HG02798 (cell line): ENCODE measurements at regions not wholly inside any gene's neighbourhood (a gene's known extent, or its start where the extent isn't known, plus 50 kb on each side); places are given as distances from the start of the nearest gene placed in this dataset.

Experiments used
- ATAC-seq: cut with Tn5 transposase; IDR thresholded peaks from one replicate; pipeline ENCODE4 v1.9.1; 2021; ENCODE audit warnings: mild to moderate bottlenecking; ENCODE audit not compliant: unreplicated experiment, poor library complexity

DNA sequence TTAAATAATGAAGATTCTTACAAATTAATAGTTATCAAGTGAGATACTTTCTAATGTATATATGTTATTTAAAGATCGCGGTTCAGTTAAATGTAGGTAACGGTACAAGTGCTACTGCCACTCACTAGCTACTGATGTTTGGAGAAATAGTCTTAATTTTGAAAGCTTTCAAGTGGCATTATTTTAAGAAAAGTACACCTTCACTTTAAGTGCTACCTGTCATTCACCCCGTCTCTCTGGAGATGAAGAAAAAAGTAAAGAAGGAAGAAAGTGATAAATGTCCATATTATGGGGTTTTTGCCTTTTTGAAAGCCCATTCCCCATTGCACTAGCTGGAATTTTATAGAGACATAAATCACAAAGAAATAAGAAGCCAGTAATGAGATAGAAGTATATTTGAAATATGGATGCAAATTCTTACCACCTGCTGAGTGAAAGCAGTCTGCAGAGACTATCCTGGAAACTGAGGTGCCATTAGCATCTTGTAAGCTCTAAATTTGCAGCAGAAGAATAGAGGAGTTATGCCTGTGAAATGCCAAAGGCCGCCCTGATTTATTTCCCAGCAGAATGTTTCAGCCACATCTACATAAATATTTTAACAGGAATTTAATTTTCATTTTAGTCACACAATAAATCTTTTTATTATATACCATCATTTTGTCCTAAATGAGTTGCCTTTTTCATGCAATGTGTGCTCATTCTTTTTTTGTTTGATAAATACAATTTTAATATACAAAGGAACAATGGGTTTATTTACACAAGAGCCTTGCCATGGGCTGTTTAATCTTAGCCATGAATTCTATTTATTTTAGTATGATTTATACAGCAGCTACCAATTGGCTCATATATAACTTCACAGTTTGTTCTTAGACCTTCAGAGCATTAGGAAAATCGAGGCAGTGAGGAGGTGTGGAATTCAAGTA, 489.9 kb upstream of the RAG2 start:
- ATAC-seq = no peak

DNA sequence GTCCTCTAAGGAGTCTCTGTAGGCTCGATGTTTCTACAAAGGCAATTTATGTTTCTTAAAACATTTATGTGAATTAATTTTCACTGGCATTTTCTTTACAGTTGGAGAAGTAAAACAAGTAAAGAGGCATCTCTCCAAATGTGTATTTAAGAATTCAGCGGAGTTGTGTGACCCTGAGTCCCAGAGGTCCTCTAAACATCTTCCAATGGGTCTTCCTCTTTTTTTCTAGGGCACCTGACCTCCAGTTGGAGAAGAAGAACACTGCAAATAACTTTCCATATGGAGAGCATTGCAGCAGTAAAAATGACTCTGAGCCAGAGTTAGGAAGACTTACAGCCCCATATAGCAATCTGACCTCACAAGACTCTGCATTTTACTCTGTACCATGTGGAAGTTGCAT, 480.5 kb upstream of the RAG2 start:
- no peak for ATAC-seq

DNA sequence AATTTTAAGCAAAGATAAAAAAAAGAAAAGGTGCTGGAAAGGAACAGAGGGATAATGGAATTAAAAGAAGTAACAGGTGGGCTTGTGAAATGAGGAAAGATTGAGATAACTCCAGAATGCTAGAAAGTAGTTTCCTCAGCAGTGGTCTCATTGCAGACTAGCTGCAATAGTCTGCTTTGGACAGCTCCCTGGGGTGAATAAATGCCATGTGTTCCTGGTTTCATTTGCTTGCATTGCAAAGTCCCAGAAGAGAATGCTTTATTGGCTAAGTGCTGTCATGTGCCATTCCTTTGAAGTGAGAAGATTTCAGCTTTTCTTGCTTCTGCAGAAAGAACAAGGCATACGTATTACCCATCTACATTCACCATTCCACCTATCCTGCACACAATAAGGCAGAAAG, 478.8 kb upstream of the RAG2 start:
- ATAC-seq = no peak

DNA sequence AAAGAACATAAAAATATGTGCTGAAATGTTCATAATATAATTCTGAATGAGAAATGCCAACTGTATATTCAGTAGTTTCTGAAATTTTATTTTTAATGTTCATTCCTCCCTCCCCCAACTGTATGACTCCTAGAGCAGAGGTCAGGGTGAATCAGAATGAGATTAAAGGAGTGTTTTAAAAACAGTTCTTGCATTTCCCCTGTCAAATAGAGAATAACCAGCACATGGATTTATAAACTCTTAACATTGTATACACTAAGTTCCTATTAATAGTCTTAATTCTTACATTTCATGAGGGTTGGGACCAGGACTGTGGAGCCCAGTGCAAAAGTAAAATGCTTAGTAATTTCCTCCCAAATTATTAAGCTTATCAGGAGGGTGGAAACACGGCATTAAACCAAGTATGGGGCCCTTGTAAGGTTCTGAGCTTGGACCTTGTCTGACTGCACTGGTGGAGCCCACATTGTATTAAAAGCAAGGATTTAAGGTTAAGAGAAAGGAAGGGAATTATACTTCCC, 474.6 kb upstream of the RAG2 start:
- no peak for ATAC-seq

DNA sequence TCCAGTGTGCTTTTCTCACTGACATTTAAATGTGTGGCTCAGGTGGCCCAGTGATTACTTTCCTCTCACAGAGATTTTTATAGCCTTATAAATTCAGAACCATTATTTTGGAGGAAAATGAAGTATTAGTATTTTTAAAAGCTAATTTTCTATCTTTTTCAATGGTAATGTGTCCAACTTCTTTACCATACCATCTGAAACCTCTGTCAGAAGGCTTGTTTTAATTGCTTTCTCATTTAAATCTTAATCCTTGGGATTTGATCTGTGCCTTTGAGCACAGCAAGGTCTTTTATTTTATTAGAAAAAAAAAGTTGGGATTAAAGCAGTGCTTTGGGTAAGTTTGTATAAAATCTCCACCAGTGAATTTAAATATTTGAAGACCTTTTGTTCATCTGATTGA, 452.3 kb upstream of the RAG2 start:
- ATAC-seq = no peak

DNA sequence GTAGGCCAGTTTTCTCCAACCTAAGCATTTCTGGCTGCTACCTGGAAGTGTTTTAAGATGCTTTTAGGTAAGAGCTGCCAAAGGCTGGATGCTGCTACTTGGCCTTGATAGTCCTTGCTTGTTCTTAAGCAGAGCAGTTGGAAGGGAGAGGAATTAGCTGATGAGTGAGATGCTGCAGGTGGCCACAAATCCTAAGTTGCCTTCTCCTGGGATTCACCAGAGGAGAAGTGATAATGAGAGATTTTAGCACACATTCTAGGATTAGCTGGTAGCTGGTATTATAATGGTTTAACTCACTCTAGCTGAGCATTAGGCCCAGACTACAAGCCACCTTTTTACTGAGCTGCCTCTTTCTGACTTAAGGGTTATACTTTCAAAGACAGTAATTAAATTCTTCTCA, 442.9 kb upstream of the RAG2 start:
- no peak for ATAC-seq

DNA sequence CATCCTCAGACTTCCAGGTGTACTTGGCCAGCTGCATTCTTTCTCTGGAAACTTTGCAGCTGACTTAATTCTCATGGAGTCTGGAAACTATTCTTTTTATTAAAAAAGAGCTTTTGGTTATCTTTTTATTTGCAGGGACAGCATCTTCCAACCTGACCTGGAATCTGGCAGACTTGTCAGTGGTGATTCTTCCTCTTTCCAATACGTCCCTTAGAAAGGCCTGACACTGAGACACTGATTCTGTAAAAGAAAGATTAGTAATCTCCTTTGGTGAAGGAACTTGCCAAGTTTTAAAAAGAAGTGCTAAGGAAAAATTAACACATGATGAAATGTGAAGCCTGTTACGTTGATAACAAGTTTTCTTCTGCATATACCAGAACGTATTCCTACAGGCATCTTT, 440.9 kb upstream of the RAG2 start:
- ATAC-seq = no peak

DNA sequence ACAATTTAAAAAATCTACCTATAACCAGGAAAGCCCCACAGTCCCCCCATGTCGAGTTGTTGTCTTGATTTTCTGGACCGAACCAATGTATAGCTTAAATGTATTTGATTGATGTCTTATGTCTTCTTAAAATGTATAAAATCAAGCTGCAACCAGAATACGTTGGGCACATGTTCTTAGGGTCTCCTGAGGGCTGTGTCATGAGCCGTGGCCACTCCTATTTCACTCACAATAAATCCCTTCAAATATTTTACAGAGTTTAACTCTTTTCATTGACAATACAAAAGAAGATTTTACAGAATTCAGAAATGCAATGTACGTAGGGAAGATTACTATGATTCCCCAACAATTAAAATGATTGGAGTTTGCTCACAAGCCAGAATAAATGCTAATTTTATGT, 428.7 kb upstream of the RAG2 start:
- ATAC-seq = no peak

DNA sequence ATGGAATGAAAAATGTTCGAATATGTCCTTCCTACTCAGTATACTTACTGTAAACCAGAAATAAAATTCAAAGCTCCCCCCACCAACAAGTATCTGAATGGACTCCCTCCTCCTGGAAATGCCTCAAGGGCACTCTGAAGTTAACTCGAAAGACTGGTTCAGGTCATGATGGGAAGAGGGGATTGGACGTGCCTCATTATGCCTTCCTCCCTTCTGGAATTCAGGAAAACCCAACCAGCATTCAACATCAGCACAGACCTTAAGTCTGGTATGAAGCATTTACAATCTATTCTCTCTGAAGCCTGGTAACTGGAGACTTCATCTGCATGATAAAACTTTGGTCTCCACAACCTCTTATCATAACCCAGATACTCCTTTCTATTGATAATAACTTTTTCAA, 428.3 kb upstream of the RAG2 start:
- no peak for ATAC-seq

DNA sequence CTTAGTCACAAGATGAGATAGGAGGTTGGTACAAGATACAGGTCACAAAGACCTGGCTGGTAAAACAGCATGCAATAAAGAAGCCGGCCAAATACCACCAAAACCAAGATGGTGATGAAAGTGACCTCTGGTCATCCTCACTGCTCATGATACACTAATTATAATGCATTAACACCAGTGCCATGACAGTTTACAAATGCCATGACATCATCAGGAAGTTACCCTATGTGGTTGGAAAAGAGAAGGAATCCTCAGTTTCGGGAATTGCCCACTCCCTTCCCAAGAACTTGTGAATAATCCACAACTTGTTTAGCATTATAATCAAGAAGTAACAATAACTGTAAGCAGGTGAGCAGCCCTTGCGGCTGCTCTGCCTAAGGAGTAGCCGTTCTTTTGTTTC, 408.5 kb upstream of the RAG2 start:
- no peak for ATAC-seq

DNA sequence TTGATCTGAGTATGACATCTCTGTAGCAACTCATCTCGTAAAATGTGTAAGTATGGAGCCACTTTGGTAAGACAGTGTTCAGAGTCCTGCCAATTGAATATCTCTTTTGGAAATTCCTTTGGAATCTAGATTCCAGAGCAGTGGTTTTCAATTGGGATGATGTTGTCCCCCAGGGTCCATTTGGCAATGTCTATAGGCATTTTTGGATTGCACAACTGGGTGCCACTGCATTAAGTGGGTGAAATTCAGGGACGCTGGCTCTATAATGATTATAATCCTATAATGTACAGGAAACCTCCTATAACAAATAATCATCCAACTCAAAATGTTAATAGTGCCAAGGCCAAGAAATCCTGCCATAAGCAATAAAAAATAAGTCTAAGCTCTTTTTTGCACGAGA, 404.8 kb upstream of the RAG2 start:
- ATAC-seq = no peak

DNA sequence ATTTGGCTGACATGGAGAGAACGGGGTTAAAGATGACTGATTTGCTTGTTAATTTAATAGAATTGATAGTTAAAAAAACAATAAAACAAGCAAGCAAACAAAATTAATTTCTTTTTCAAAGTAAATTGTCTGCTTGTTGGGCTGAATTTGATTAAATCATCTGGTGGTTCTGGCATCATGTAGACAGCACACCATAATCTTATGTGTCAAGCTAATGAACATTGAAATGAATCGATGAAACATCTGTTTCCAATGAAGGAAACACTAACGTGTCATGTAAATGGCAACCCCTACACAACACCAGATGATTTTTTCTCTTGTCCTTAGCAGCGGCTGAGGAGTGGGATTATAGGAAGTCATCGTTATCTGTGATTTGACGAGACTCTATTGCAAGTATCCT, 399.6 kb upstream of the RAG2 start:
- ATAC-seq = no peak

DNA sequence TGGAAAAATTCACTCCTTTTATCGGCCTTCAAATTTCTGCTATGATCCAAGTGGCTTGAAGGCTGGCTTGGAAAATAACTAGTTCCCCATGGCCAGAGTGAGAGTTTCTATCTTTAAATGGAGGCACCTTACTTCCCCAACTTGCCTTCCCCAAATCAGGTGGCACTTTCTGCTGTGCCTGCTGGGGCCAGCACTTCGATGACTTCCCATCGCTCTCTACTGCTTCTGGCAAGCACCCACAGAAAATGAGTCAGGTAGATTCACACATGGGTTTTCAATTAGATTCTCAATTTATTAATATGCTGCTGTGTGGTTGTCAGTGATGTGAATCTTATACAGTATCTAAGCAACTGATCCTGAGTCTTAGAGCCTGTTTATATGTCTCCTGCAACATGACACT, 398.8 kb upstream of the RAG2 start:
- no peak for ATAC-seq

DNA sequence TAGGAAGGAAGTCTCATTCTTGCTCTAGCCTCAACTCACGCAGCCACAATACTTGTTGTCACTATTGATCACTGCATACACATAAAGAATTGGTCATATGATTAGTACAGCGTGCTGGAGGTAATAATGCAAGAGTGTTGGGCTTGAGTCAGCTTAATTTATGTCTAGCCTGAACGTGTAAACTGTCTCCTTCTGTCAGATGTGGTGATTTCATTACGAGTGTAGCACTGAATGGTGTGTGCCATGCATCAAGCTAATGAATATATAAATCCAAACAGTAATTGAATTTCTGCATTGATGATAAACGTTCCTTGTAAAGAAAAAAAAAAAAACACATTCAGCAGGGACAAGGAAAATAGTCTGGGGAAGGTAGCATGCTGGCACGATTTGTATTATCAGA, 396.2 kb upstream of the RAG2 start:
- no peak for ATAC-seq

DNA sequence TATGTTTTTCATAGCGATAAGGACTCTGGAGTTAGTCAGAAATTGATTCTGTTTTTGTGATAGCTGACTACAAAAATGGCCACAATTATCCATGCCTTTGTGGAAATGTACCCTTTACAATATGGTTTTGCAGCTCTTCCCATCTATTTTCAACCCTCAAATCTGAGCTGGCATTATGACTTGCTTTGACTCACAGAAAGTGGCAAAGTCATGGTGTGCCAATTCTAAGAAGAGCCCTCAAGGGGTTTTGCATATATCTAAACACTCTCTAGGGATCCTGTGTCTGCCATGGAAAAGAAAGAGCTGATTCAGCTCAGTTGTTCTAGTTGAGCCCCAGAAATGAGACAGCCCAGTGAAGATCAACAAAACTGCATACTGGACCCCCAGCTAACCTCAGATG, 390.5 kb upstream of the RAG2 start:
- ATAC-seq = no peak

DNA sequence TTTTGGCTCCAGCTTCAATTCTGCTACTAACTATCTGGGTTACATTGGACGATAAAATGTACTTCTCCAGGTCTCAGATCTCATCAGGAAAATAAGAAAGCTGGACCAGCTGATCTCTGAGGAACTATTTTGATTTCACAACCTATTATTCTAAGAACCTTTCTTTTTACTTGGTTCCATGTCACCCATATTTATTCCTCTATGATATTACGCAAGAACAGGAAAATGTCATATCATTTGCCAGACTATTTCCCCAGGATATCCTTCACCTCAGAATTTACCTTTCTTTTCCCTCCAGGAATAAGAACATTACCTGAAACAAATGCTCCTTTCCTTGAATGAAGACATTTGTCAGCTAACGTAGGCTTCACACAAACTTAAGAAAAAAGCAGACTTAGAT, 387.5 kb upstream of the RAG2 start:
- ATAC-seq = no peak

DNA sequence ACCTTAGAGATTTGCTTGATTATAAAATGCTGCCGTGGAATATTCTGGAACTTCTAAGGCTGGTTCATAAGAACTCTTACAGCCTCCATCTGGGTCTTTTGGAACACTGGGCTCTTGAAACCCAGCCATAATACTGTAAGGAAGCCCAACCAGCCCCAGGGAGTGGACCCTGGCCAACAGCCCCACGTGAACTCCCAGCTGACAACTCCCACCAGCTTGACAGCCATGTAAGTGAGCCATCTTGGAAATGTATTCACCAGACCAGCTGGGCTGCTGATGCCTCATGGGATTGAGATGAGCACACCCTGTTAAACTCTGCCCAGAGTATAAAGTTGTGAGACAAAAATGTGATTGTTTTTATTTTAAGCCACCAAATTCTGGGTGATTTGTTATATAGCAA, 378.7 kb upstream of the RAG2 start:
- no peak for ATAC-seq

DNA sequence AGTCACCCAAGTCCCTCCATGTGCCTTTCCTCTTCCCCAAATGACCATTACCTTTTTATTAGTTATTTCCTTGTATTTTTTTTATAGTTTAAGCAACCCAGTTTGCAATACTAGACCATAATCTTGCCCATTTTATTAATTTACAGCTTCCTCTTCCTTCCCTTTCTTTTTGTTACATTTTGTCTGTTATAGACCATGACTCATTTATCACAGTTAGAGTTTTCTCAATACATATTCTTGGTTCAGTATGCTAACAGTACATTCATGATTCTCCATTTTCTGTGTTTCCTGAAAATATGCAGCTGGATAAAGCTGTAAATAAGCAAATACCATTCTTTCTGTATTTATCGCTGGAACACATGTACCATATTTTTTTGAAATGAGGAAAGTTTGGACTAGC, 376.7 kb upstream of the RAG2 start:
- no peak for ATAC-seq

DNA sequence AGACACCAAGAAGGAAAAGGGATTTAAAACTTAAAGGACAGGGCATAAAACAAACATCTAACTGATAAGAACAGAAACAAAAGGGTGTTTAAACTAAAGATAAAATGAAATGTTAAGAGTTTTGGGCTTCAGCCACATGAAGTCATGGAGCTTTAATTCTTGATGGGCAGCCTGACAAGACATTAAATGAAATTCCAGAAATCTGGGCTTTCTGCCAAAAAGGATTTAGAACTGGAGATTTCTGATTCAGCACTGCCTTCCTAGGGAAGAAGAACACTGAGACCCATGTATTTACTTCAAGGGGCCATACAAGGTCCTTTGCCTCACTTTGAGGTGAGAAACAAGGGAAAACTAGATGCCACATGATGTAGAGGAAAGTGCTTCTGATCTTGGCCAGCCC, 355.9 kb upstream of the RAG2 start:
- ATAC-seq = no peak

DNA sequence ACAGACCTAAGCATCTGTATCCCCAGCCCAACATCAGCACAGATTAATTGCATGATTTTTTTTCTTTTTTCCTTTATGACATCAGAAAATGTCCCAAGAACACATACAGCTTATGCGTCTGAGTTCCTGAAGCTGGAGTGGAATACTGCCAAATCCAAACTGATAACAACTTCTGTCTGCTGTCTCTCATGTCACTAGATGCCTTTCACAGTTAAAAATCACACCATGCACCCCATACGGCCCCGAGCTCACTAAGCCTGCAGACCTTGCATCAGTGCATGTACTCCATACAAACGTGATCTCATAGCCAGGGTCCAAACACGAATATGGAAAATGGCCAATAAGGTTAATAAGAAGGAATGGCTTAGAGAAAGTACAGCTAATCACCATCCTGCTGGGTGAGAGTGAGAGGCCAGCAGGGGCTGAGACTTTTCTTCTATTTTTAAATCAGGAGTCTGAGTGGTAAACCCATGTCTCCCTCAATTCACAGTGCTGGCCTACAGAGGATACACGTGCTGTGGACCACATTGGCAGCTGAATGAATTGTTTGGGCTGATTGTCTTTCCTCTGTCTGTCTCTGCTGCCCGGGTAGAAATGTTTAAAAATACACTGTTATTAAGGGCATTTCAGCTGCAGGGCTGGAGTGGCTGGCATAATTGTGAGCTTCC, 350.6 kb upstream of the RAG2 start:
- no peak for ATAC-seq

DNA sequence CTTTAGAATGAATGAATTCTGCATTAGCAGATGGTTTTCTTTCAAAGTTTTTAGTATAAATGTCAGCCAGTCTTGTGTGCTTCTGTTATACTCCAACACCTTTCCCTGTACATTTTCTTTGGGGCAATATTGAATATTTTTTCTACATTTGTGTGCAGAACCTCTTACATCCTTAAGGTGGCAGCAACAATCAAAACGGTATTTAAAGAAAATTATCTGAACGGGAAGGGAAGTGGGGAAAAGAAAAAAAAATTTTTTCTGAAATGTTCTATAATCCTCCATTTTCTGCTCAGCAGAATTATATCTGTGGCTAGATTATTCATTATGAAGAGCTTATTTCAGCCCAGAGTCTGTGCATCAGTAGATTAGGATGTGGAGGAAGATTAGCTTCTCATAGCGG, 347.3 kb upstream of the RAG2 start:
- no peak for ATAC-seq

DNA sequence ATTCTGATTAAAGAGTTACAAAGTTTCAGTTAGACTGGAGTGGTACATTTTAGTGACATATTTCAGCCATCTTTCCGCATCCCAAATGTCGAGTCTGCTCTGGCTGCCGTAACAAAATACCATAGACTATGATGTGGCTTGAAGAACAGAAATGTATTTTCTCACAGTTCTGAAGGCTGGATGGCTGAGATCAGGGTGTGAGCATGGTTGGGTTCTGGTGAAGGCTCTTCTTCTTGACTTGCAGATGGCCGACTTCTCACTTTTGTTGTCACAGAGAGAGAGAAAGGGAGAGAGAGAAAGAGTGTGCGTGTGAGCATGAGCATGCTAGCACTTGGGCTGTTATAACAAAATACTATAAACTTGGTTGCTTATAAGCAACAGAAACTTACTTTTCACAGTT, 335.4 kb upstream of the RAG2 start:
- no peak for ATAC-seq
